A673 (cell line): ENCODE measurements at regions not wholly inside any gene's neighbourhood (a gene's known extent, or its start where the extent isn't known, plus 50 kb on each side); places are given as distances from the start of the nearest gene placed in this dataset.

Experiments
- EZH2 ChIP-seq: fragments of 200-600 bp; sonication (generic); IDR thresholded peaks from 2 replicates; pipeline ENCODE4 v1.6.1; 2017; ENCODE audit warnings: borderline replicate concordance, low read depth, mild to moderate bottlenecking, mixed read lengths, antibody characterized with exemption, low read length; ENCODE audit not compliant: poor library complexity, severe bottlenecking
- TF ChIP-seq, protein P1 (sequence below): fragments of 300-800, 200-600 bp; sonication (generic); conservative IDR thresholded peaks from 2 replicates; pipeline ENCODE4 v1.5.1; 2017; ENCODE audit warnings: low read depth, mild to moderate bottlenecking, antibody characterized with exemption, low read length, moderate library complexity, mixed read lengths

- TF ChIP-seq, protein P1, sequence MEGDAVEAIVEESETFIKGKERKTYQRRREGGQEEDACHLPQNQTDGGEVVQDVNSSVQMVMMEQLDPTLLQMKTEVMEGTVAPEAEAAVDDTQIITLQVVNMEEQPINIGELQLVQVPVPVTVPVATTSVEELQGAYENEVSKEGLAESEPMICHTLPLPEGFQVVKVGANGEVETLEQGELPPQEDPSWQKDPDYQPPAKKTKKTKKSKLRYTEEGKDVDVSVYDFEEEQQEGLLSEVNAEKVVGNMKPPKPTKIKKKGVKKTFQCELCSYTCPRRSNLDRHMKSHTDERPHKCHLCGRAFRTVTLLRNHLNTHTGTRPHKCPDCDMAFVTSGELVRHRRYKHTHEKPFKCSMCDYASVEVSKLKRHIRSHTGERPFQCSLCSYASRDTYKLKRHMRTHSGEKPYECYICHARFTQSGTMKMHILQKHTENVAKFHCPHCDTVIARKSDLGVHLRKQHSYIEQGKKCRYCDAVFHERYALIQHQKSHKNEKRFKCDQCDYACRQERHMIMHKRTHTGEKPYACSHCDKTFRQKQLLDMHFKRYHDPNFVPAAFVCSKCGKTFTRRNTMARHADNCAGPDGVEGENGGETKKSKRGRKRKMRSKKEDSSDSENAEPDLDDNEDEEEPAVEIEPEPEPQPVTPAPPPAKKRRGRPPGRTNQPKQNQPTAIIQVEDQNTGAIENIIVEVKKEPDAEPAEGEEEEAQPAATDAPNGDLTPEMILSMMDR: no peak
- TF ChIP-seq EZH2: no peak
Measured at GRCh38 chr4:75180790-75181776, 248.2 kb downstream of the PARM1 start.
